ENCODE measurements at regions not wholly inside any gene's neighbourhood (a gene's known extent, or its start where the extent isn't known, plus 50 kb on each side); places are given as distances from the start of the nearest gene placed in this dataset.

DNA sequence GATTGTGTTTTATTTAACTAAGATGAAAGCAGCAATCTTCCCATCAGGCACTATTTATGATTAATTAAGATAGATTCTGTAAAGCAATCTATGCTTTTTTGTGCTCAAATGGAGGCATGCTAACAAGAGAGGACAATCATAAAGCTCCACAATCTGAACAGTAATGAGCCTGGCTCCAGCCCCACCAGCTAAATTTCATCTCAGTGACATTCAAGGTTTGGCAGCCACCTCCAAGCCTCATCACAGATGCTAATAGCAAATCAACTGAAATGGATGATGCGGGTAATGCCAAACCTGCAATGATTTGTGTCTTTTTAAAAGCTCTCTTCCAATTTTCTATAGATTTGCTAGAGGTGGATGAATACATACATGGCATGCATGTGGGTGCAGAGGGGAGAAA lies 456.6 kb downstream of the TDRD15 start:
- DNase-seq (ENCODE audit: extremely low read depth, low read depth), result no peak
- TF ChIP-seq, protein P1, sequence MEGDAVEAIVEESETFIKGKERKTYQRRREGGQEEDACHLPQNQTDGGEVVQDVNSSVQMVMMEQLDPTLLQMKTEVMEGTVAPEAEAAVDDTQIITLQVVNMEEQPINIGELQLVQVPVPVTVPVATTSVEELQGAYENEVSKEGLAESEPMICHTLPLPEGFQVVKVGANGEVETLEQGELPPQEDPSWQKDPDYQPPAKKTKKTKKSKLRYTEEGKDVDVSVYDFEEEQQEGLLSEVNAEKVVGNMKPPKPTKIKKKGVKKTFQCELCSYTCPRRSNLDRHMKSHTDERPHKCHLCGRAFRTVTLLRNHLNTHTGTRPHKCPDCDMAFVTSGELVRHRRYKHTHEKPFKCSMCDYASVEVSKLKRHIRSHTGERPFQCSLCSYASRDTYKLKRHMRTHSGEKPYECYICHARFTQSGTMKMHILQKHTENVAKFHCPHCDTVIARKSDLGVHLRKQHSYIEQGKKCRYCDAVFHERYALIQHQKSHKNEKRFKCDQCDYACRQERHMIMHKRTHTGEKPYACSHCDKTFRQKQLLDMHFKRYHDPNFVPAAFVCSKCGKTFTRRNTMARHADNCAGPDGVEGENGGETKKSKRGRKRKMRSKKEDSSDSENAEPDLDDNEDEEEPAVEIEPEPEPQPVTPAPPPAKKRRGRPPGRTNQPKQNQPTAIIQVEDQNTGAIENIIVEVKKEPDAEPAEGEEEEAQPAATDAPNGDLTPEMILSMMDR (IDR thresholded peaks at IDR 0.05; ENCODE audit: low read depth, low read length), result no peak

- DNase-seq (ENCODE audit: extremely low read depth, low read depth), result no peak
- TF ChIP-seq, protein P1 (IDR thresholded peaks at IDR 0.05; ENCODE audit: low read depth, low read length), result no peak
Measured at GRCh38 chr2:21585881-21586280, 462.1 kb downstream of the TDRD15 start.

GRCh38 chr2:21590026-21590690 lies 466.4 kb downstream of the TDRD15 start:
- DNase-seq (ENCODE audit: extremely low read depth, low read depth), result no peak
- TF ChIP-seq, protein P1 (IDR thresholded peaks at IDR 0.05; ENCODE audit: low read depth, low read length), result no peak

DNA sequence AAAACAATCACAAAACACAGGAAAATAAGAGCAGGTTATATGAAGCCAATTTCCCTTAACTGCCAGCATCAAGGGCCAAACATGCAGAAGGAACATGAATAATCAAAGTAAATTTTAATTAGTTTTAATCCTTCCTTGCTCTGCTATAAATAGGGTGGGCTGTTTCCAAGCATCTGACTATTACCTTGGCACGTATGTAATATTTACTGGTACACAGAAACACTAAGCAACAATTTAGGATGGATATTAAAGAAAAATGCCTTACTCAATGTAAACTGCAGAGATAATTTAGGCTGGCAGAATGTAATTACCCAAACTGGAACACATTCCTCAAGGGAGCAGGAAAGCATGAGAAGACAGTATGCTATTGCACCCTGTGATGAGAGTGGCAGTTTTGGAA lies 468.2 kb downstream of the TDRD15 start:
- DNase-seq (ENCODE audit: extremely low read depth, low read depth), result no peak

DNA sequence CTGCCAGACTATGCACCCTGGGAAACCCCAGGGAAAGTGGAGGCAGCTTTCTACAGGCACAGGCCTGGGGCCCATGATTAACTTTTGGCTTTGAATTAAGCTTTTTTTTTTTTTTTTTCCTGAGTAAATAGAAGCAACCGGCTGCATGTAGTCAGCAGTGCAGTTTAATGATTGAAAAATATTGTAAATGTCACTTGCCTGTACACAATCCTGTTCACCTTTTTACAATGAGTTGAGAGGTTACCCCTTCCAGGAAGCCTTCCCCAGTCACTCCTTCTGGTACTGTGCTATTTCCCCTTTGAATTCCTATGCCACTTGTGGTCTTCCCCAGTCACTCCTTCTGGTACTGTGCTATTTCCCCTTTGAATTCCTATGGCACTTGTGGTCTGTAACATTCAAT lies 475.6 kb downstream of the TDRD15 start:
- TF ChIP-seq, protein P1 (IDR thresholded peaks at IDR 0.05; ENCODE audit: low read depth, low read length), result no peak
- no peak for DNase-seq (ENCODE audit: extremely low read depth, low read depth)

More for the DNA sequence above, 468.2 kb downstream of the TDRD15 start:
- TF ChIP-seq, protein P1 (IDR thresholded peaks at IDR 0.05; ENCODE audit: low read depth, low read length), result no peak

GRCh38 chr2:21602789-21603188 lies 479.0 kb downstream of the TDRD15 start:
- TF ChIP-seq, protein P1 (IDR thresholded peaks at IDR 0.05; ENCODE audit: low read depth, low read length), result no peak
- no peak for DNase-seq (ENCODE audit: extremely low read depth, low read depth)

- TF ChIP-seq, protein P1 (IDR thresholded peaks at IDR 0.05; ENCODE audit: low read depth, low read length), result no peak
- no peak for DNase-seq (ENCODE audit: extremely low read depth, low read depth)
Measured at GRCh38 chr2:21607572-21607971, 483.8 kb downstream of the TDRD15 start.
